ENCODE measurements at regions not wholly inside any gene's neighbourhood (a gene's known extent, or its start where the extent isn't known, plus 50 kb on each side); places are given as distances from the start of the nearest gene placed in this dataset.

- no peak for DNase-seq (ENCODE audit: low spot score)
- TF ChIP-seq, protein P1, sequence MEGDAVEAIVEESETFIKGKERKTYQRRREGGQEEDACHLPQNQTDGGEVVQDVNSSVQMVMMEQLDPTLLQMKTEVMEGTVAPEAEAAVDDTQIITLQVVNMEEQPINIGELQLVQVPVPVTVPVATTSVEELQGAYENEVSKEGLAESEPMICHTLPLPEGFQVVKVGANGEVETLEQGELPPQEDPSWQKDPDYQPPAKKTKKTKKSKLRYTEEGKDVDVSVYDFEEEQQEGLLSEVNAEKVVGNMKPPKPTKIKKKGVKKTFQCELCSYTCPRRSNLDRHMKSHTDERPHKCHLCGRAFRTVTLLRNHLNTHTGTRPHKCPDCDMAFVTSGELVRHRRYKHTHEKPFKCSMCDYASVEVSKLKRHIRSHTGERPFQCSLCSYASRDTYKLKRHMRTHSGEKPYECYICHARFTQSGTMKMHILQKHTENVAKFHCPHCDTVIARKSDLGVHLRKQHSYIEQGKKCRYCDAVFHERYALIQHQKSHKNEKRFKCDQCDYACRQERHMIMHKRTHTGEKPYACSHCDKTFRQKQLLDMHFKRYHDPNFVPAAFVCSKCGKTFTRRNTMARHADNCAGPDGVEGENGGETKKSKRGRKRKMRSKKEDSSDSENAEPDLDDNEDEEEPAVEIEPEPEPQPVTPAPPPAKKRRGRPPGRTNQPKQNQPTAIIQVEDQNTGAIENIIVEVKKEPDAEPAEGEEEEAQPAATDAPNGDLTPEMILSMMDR (IDR thresholded peaks at IDR 0.05; ENCODE audit: extremely low read depth, insufficient read depth, missing control alignments), result no peak
- in situ Hi-C loops (cut with MboI; ENCODE audit: low pct_unique_long_range_greater_than_20kb, low sequenced_read_pairs, unreplicated experiment), result no loop called here
Measured at GRCh38 chr3:96483781-96484180, 330.6 kb upstream of the EPHA6 start.

- in situ Hi-C loops (cut with MboI; ENCODE audit: low pct_unique_long_range_greater_than_20kb, low sequenced_read_pairs, unreplicated experiment), result no loop called here
- TF ChIP-seq, protein P1 (IDR thresholded peaks at IDR 0.05; ENCODE audit: extremely low read depth, insufficient read depth, missing control alignments), result no peak
- DNase-seq (ENCODE audit: low spot score), result no peak
Measured at GRCh38 chr3:96488708-96489107, 325.7 kb upstream of the EPHA6 start.

DNA sequence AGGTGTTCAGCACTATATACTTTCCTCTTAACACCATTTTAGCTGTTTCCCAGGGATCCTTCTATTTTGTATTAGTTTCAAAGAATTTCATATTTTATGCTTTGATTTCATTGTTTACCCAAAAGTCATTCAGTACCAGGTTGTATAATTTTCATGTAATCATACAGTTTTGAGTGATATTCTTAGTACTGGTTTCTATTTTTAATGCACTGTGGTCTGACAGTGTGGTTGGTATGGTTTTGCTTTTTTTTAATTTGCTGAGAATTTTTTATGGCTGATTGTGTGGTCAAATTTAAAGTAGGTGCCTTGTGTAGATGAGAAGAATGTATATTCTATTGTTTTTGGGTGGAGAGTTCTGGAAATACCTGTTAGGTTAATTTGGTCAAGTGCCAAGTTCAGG, 323.4 kb upstream of the EPHA6 start:
- TF ChIP-seq, protein P1 (IDR thresholded peaks at IDR 0.05; ENCODE audit: extremely low read depth, insufficient read depth, missing control alignments), result no peak
- in situ Hi-C loops (cut with MboI; ENCODE audit: low pct_unique_long_range_greater_than_20kb, low sequenced_read_pairs, unreplicated experiment), result no loop called here

GRCh38 chr3:96491868-96492267, 322.5 kb upstream of the EPHA6 start:
- no peak for DNase-seq (ENCODE audit: low spot score)
- TF ChIP-seq, protein P1 (IDR thresholded peaks at IDR 0.05; ENCODE audit: extremely low read depth, insufficient read depth, missing control alignments), result no peak
- in situ Hi-C loops (cut with MboI; ENCODE audit: low pct_unique_long_range_greater_than_20kb, low sequenced_read_pairs, unreplicated experiment), result no loop called here

More for the DNA sequence above, 323.4 kb upstream of the EPHA6 start:
- no peak for DNase-seq (ENCODE audit: low spot score)

- DNase-seq (ENCODE audit: low spot score), result no peak
- in situ Hi-C loops (cut with MboI; ENCODE audit: low pct_unique_long_range_greater_than_20kb, low sequenced_read_pairs, unreplicated experiment), result no loop called here
- TF ChIP-seq, protein P1 (IDR thresholded peaks at IDR 0.05; ENCODE audit: extremely low read depth, insufficient read depth, missing control alignments), result no peak
Measured at GRCh38 chr3:96510334-96510733, 304.1 kb upstream of the EPHA6 start.

DNA sequence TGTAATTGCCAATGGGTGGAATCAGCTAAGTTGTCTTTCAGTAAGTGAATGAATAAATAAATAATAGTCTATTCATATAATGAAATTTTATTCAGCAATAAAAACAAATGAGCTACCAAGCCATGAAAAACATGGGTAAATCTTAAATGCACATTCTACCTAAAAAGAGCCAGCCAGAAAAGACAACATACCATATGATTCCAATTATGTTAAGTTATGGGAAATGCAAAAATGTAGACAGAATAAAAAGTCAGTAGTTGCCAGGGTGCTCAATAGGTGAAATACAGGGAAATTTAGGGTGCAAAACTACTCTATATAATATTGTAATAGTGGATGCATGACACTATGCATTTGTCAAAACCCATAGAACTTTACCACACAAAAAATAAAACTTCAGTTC, 277.2 kb upstream of the EPHA6 start:
- no peak for DNase-seq (ENCODE audit: low spot score)
- in situ Hi-C loops (cut with MboI; ENCODE audit: low pct_unique_long_range_greater_than_20kb, low sequenced_read_pairs, unreplicated experiment), result no loop called here
- TF ChIP-seq, protein P1 (IDR thresholded peaks at IDR 0.05; ENCODE audit: extremely low read depth, insufficient read depth, missing control alignments), result no peak

GRCh38 chr3:96538186-96538585, 276.2 kb upstream of the EPHA6 start:
- DNase-seq (ENCODE audit: low spot score), result no peak
- in situ Hi-C loops (cut with MboI; ENCODE audit: low pct_unique_long_range_greater_than_20kb, low sequenced_read_pairs, unreplicated experiment), result no loop called here
- TF ChIP-seq, protein P1 (IDR thresholded peaks at IDR 0.05; ENCODE audit: extremely low read depth, insufficient read depth, missing control alignments), result no peak
